Effector memory CD4-positive, alpha-beta T cell (primary cell): ENCODE measurements at regions not wholly inside any gene's neighbourhood (a gene's known extent, or its start where the extent isn't known, plus 50 kb on each side); places are given as distances from the start of the nearest gene placed in this dataset.
A peak's percentile ranks its signal among the peaks of the same experiment; 100 is the strongest.

Source experiments
- DNase-seq, 3 donors: peaks; one replicate each; pipeline ENCODE4 v3.0.0-alpha.2; 2020
- H3K27ac ChIP-seq: 2 replicates; pipeline ENCODE4 v1.7.0; 2013; ENCODE audit warnings: mild to moderate bottlenecking, low read length, moderate library complexity; ENCODE audit not compliant: insufficient read depth, poor library complexity, severe bottlenecking
- H3K27me3 ChIP-seq: replicated peaks from 2 replicates; pipeline ENCODE4 v1.7.0; 2013; ENCODE audit warnings: mild to moderate bottlenecking, low read length; ENCODE audit not compliant: insufficient read depth, control insufficient read depth, poor library complexity, severe bottlenecking
- H3K36me3 ChIP-seq: 2 replicates; pipeline ENCODE4 v1.7.0; 2013; ENCODE audit warnings: mild to moderate bottlenecking, low read length, moderate library complexity; ENCODE audit not compliant: control insufficient read depth, insufficient read depth
- H3K4me1 ChIP-seq: 2 replicates; pipeline ENCODE4 v1.7.0; 2013; ENCODE audit warnings: low read length, mild to moderate bottlenecking; ENCODE audit not compliant: control insufficient read depth, insufficient read depth, poor library complexity, severe bottlenecking
- H3K4me3 ChIP-seq: 2 replicates; pipeline ENCODE4 v1.7.0; 2013; ENCODE audit warnings: low read length, low read depth, mild to moderate bottlenecking; ENCODE audit not compliant: insufficient read depth, poor library complexity, severe bottlenecking
- H3K9me3 ChIP-seq: 2 replicates; pipeline ENCODE4 v1.7.0; 2013; ENCODE audit warnings: mild to moderate bottlenecking, low read length, moderate library complexity; ENCODE audit not compliant: control insufficient read depth

- H3K4me1 ChIP-seq: no peaks in the 10 kb centered on the region
- H3K27ac ChIP-seq: peak overlapping the region; percentile 67
- peak; percentile 42 to 68 (median 45) for DNase-seq
- peak overlapping the region; percentile 77 for H3K4me3 ChIP-seq
- peaks cover 5% of the 10 kb centered on the region for H3K9me3 ChIP-seq
- no peaks in the 10 kb centered on the region for H3K36me3 ChIP-seq
- no peaks in the 10 kb centered on the region for H3K27me3 ChIP-seq
Observed at GRCh38 chr6:26223650-26224546, 136.7 kb downstream of the HFE start.

GRCh38 chr6:26224547-26224912 lies 137.3 kb downstream of the HFE start:
- Histone ChIP-seq H3K27ac (peak overlapping the region; percentile 67), H3K36me3 (no peaks in the 10 kb centered on the region), H3K9me3 (peaks cover 5% of the 10 kb centered on the region), H3K27me3 (no peaks in the 10 kb centered on the region), H3K4me1 (no peaks in the 10 kb centered on the region), H3K4me3 (peak overlapping the region; percentile 77)
- DNase-seq: no peak

GRCh38 chr6:26224940-26225847 lies 138.0 kb downstream of the HFE start:
- no peaks in the 10 kb centered on the region for H3K4me1 ChIP-seq
- H3K27ac ChIP-seq: no peak overlapping the region
- H3K36me3 ChIP-seq: no peaks in the 10 kb centered on the region
- no peak for DNase-seq
- H3K9me3 ChIP-seq: peaks cover 5% of the 10 kb centered on the region
- no peaks in the 10 kb centered on the region for H3K27me3 ChIP-seq
- peak overlapping the region; percentile 77 for H3K4me3 ChIP-seq

GRCh38 chr6:26225848-26226578 lies 138.8 kb downstream of the HFE start:
- H3K4me1 ChIP-seq: no peaks in the 10 kb centered on the region
- H3K36me3 ChIP-seq: no peaks in the 10 kb centered on the region
- H3K9me3 ChIP-seq: peaks cover 5% of the 10 kb centered on the region
- H3K27ac ChIP-seq: no peak overlapping the region
- H3K4me3 ChIP-seq: no peak overlapping the region
- no peak for DNase-seq
- no peaks in the 10 kb centered on the region for H3K27me3 ChIP-seq

- no peaks in the 10 kb centered on the region for H3K4me1 ChIP-seq
- H3K27ac ChIP-seq: no peak overlapping the region
- H3K4me3 ChIP-seq: no peak overlapping the region
- H3K36me3 ChIP-seq: no peaks in the 10 kb centered on the region
- no peaks in the 10 kb centered on the region for H3K27me3 ChIP-seq
- no peak for DNase-seq
- peaks cover 5% of the 10 kb centered on the region for H3K9me3 ChIP-seq
Observed at GRCh38 chr6:26226579-26226967, 138.4 kb upstream of the BTN3A2 start.

GRCh38 chr6:26230351-26230750 lies 134.6 kb upstream of the BTN3A2 start:
- no peaks in the 10 kb centered on the region for H3K36me3 ChIP-seq
- H3K4me3 ChIP-seq: no peak overlapping the region
- peaks cover 4% of the 10 kb centered on the region for H3K9me3 ChIP-seq
- no peaks in the 10 kb centered on the region for H3K27me3 ChIP-seq
- no peak overlapping the region for H3K27ac ChIP-seq
- no peaks in the 10 kb centered on the region for H3K4me1 ChIP-seq
- DNase-seq: no peak

GRCh38 chr6:26231006-26231587 lies 133.9 kb upstream of the BTN3A2 start:
- H3K27me3 ChIP-seq: no peaks in the 10 kb centered on the region
- H3K4me1 ChIP-seq: no peaks in the 10 kb centered on the region
- H3K36me3 ChIP-seq: no peaks in the 10 kb centered on the region
- no peak overlapping the region for H3K27ac ChIP-seq
- no peaks in the 10 kb centered on the region for H3K9me3 ChIP-seq
- H3K4me3 ChIP-seq: no peak overlapping the region
- DNase-seq: no peak

GRCh38 chr6:26232306-26232939 lies 132.6 kb upstream of the BTN3A2 start:
- H3K4me3 ChIP-seq: no peak overlapping the region
- DNase-seq: no peak
- no peaks in the 10 kb centered on the region for H3K4me1 ChIP-seq
- no peaks in the 10 kb centered on the region for H3K27me3 ChIP-seq
- H3K36me3 ChIP-seq: no peaks in the 10 kb centered on the region
- H3K27ac ChIP-seq: peak overlapping the region; percentile 80
- no peaks in the 10 kb centered on the region for H3K9me3 ChIP-seq

- Histone ChIP-seq H3K36me3 (no peaks in the 10 kb centered on the region), H3K27me3 (no peaks in the 10 kb centered on the region), H3K27ac (peak overlapping the region; percentile 80), H3K9me3 (no peaks in the 10 kb centered on the region), H3K4me1 (no peaks in the 10 kb centered on the region), H3K4me3 (peak overlapping the region; percentile 66)
- DNase-seq: no peak
Observed at GRCh38 chr6:26232940-26233648, 131.9 kb upstream of the BTN3A2 start.
